GM18507 (cell line): ENCODE measurements at regions not wholly inside any gene's neighbourhood (a gene's known extent, or its start where the extent isn't known, plus 50 kb on each side); places are given as distances from the start of the nearest gene placed in this dataset.

ENCODE experiments used
- DNase-seq: peaks from one replicate; pipeline ENCODE4 v3.0.0; 2011; ENCODE audit warnings: low read depth; ENCODE audit not compliant: insufficient read length; ENCODE audit errors: extremely low spot score
- FAIRE-seq: peaks from 2 replicates; lab custom pipeline; 2011; peaks lifted over from hg19 to GRCh38; lab: Jason Lieb, UNC

- DNase-seq: no peak
- no peak for FAIRE-seq
Observed at GRCh38 chr12:107423531-107423930, 262.1 kb upstream of the PWP1 start.

GRCh38 chr12:107429006-107429705 lies 256.4 kb upstream of the PWP1 start:
- FAIRE-seq (no peak), DNase-seq (no peak)

- DNase-seq (no peak), FAIRE-seq (no peak)
Observed at GRCh38 chr12:107431942-107432341, 253.7 kb upstream of the PWP1 start.

GRCh38 chr12:107435072-107435471 lies 250.5 kb upstream of the PWP1 start:
- DNase-seq: no peak
- no peak for FAIRE-seq

DNA sequence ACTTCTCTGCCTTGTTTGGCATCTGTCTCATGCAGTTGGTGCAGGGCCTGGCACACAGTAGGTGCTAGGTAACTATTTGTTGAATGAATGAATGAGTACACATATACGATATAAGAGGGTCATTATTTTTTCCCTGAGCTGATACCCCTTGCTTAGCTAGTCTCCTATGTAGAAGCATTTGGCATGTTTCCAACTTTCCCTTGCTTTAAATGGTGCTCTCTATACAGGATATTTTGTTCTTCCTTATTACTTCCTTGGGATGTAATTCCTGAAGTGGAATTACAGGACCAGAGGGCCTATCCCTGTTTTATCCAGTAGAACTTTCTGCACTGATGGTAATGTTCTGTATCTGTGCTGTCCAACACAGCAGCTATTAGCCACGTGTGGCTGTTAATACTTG lies 250.1 kb upstream of the PWP1 start:
- no peak for FAIRE-seq
- DNase-seq: no peak

GRCh38 chr12:107436376-107436775 lies 249.2 kb upstream of the PWP1 start:
- DNase-seq (no peak), FAIRE-seq (no peak)

DNA sequence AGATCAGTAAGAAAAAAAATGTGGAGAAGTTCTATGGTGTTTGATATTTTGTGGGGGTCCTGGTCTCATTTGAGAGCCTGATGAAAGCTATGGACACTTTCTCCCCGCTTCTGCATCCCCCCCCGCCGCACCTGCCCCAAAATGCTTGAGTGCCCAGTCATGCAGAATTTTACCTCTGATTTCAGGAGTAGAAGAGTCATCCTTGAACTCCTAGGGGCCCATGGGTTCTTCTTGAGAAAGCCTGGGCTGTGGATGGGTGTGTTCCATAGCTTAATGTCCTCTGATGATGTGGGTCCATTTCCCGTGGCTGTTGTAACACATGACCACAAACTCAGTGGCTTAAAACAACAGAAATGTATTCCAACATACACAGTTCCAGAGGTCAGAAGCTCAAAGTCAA lies 248.8 kb upstream of the PWP1 start:
- no peak for DNase-seq
- no peak for FAIRE-seq

GRCh38 chr12:107437954-107438353 lies 247.6 kb upstream of the PWP1 start:
- FAIRE-seq: no peak
- DNase-seq: no peak

DNA sequence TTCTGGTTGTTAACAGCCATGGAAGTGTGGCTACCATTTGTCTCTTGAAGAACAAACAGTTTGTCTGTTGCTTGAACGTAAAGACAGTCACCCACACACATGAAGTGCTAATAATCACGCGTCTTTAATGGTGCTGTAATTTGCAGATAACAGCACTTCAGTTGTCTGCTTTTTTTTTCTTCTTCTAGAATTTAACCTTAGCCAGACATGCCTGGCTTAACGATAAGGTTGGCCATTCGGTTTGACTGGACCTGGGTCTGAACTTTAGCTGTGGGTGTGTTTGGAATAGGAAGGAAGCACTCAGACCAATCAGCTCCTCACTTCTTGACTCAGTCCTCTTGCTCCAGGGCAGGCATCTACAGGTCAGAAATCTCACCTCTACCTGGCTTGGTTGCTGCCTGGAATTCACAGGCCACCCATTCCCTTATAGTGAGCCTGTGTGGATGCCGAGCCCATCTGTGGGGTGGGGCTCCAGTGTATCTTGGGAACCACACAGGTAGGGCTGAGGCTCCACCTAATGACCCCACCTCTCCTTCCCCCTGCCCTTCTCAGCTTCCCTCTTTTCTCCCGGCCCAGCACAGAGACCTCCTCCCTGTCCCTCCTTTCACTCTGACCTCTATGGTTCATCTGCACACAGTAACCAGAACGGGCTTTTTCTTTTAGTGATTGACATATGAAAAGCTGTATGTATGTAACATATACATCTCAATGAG lies 246.4 kb upstream of the PWP1 start:
- FAIRE-seq (no peak), DNase-seq (no peak)

GRCh38 chr12:107440606-107441005 lies 245.0 kb upstream of the PWP1 start:
- no peak for DNase-seq
- no peak for FAIRE-seq

- FAIRE-seq: no peak
Observed at GRCh38 chr12:107441665-107442300, 243.8 kb upstream of the PWP1 start.

DNA sequence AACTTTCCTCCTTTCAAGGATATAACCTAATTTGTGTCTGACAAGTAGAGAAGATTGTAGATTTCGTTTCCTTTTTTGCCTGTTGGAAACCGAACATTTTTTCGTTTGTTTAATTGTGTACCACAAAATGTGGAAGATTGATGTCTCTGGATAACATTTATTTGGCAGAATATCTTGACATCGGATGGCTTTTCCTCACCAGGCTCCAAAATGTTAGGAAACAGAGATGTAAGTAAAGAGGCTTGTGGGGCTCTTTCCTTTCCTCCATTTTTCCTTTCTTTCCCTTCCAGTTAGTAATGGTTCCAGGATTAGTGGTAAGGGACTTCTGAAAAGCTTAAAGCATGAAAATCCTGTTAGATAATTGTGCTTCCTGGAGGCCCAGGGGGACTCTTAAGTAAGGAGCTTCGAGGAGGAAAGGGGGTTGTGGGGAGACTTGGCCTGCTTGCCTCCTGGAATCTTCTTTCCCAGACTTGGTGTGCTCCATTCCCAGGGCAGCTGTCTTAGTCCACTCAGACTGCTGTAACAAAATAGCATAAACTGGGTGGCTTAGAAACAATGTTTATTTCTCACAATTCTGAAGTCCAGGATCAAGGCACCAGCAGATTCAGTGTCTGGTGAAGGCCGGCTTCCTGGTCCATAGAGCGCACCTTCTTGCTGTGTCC lies 243.1 kb upstream of the PWP1 start:
- DNase-seq (no peak), FAIRE-seq (no peak)

More at GRCh38 chr12:107441665-107442300, 243.8 kb upstream of the PWP1 start:
- DNase-seq: no peak

- no peak for DNase-seq
- FAIRE-seq: no peak
Observed at GRCh38 chr12:107443320-107444090, 242.1 kb upstream of the PWP1 start.

GRCh38 chr12:107444771-107445170 lies 240.8 kb upstream of the PWP1 start:
- FAIRE-seq (no peak), DNase-seq (no peak)

GRCh38 chr12:107446476-107446875 lies 239.1 kb upstream of the PWP1 start:
- no peak for DNase-seq
- FAIRE-seq: no peak

GRCh38 chr12:107447336-107447735 lies 238.3 kb upstream of the PWP1 start:
- FAIRE-seq: no peak
- DNase-seq: no peak

- no peak for FAIRE-seq
- DNase-seq: no peak
Observed at GRCh38 chr12:107448198-107448597, 237.4 kb upstream of the PWP1 start.

DNA sequence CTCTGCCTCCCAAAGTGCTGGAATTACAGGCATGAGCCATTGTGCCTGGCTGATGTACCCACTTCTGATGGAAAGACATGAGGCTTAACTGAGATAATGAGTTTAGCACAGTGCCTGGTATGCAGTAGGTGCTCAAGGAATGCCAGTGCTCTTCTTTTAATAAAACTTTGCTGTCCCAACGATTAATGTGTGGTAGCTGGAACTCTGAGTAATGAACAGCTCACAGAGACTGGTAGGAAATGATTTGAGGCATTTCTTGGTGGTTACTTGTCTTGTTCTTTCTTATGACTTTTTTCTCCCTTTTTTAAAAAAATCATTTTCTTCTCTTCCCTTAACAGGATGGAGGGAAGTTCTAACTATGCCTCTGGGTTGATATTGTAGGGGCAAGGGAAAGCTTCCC lies 235.7 kb upstream of the PWP1 start:
- FAIRE-seq (no peak), DNase-seq (no peak)

- DNase-seq (no peak), FAIRE-seq (no peak)
Observed at GRCh38 chr12:107450541-107450940, 235.1 kb upstream of the PWP1 start.

DNA sequence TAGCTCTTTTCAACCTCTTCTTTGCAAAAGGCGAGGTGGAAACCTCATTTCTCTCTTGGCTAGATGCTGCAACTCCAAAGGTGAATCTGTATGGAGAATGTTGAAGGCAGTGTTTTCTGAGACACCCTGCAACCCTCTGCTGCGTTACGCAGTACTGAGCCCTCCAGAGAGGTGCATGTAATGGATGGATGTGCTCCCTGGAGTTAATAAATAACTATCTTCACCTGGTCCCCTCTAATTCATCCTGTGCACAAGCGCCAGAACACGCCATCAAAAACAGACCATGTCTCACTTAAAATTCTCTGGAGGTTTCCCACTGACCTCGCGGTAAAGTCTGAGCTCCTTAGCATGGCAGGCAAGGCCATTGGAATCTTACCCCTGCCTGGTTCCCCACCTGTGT lies 234.4 kb upstream of the PWP1 start:
- DNase-seq: no peak
- FAIRE-seq: no peak
